HCT116 (cell line): ENCODE measurements at regions not wholly inside any gene's neighbourhood (a gene's known extent, or its start where the extent isn't known, plus 50 kb on each side); places are given as distances from the start of the nearest gene placed in this dataset.

ENCODE experiments used
- ATF3 ChIP-seq: IDR thresholded peaks from 2 replicates; pipeline ENCODE4 v1.6.1; 2012
- CTCF ChIP-seq, 3 experiments: fragments of 200-600 bp in 1 of 3; sonication (generic) in 1 of 3; IDR thresholded peaks in 2 of 3; conservative IDR thresholded peaks in 1 of 3; 2 replicates each; pipeline ENCODE4 v1.5.1; 2012 to 2017; ENCODE audit warnings: low read depth in 2 of 3, low read length in 2 of 3, antibody characterized with exemption in 1 of 3, borderline replicate concordance in 1 of 3, control low read depth in 1 of 3, mild to moderate bottlenecking in 1 of 3, mixed read lengths in 1 of 3, mixed run types in 1 of 3, moderate library complexity in 1 of 3; ENCODE audit not compliant: insufficient read depth in 1 of 3
- EGR1 ChIP-seq: IDR thresholded peaks from 2 replicates; pipeline ENCODE4 v1.6.1; 2012; ENCODE audit warnings: low read depth
- MAX ChIP-seq: IDR thresholded peaks from 2 replicates; pipeline ENCODE4 v1.6.1; 2012
- POLR2AphosphoS5 ChIP-seq: IDR thresholded peaks from 2 replicates; pipeline ENCODE4 v1.6.1; 2011; ENCODE audit warnings: mild to moderate bottlenecking, low read depth, low read length, moderate library complexity
- RAD21 ChIP-seq: IDR thresholded peaks from 2 replicates; pipeline ENCODE4 v1.6.1; 2012; ENCODE audit warnings: low read depth, mild to moderate bottlenecking
- REST ChIP-seq: IDR thresholded peaks from 2 replicates; pipeline ENCODE4 v1.6.1; 2012; ENCODE audit warnings: low read depth

- no peak for TF ChIP-seq CTCF (IDR thresholded peaks at IDR 0.05 in 2 of 3, conservative IDR thresholded peaks at IDR 0.05 in 1 of 3; ENCODE audit: borderline replicate concordance in 1 of 3, insufficient read depth in 1 of 3, low read depth in 2 of 3, low read length in 2 of 3)
- TF ChIP-seq EGR1 = no peak
- no peak for TF ChIP-seq ATF3
- no peak for TF ChIP-seq RAD21
- no peak for TF ChIP-seq POLR2AphosphoS5
- no peak for TF ChIP-seq REST
- TF ChIP-seq MAX = no peak
Measured at GRCh38 chr10:3616880-3617279, 168.1 kb downstream of the KLF6 start.
